ENCODE measurements at regions not wholly inside any gene's neighbourhood (a gene's known extent, or its start where the extent isn't known, plus 50 kb on each side); places are given as distances from the start of the nearest gene placed in this dataset.

- TF ChIP-seq CTCF (conservative IDR thresholded peaks at IDR 0.05 in 1 of 2, IDR thresholded peaks at IDR 0.05 in 1 of 2; ENCODE audit: low read depth in 1 of 2, low read length in 2 of 2) (no peak), EZH2 (IDR thresholded peaks at IDR 0.05; ENCODE audit: low read length, missing control alignments) (no peak)
These were observed 95.4 kb downstream of the CCER1 start for GRCh38 chr12:90859591-90859990.
